Hematopoietic multipotent progenitor cell treated with erythropoietin and hydrocortisone succinate and interleukin-3 and kit ligand, for 17 days (in vitro differentiated cells): ENCODE measurements at regions not wholly inside any gene's neighbourhood (a gene's known extent, or its start where the extent isn't known, plus 50 kb on each side); places are given as distances from the start of the nearest gene placed in this dataset.
"Not testable (repeated sequence)": the region's sequence is repeated elsewhere in the genome, so short reads cannot be mapped to it uniquely, and the experiment has no call there.

Experiments used
- DNase-seq: peaks from one replicate; pipeline ENCODE4 v3.0.0-alpha.2; 2015; ENCODE audit warnings: low spot score

DNA sequence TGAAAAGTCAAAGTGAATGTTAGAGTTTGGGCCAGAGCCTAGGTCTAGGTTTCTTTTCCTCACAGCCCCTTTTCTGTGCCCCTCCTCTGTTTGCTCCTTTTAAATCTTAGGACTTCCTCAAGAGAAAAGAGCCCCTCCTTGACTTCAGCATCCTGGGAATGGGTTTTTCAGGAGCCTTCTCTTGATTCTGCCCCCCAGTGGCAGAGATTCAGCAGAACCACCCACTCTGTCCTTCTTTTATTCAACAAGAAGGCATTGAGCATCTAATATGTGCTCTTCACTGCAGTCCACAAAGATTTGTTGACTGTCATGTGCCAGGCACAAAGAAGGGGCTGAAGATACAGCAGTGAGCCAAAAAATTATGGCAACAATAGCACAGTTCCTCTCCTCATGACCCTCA, 270.8 kb upstream of the CDH5 start:
- no peak for DNase-seq

DNA sequence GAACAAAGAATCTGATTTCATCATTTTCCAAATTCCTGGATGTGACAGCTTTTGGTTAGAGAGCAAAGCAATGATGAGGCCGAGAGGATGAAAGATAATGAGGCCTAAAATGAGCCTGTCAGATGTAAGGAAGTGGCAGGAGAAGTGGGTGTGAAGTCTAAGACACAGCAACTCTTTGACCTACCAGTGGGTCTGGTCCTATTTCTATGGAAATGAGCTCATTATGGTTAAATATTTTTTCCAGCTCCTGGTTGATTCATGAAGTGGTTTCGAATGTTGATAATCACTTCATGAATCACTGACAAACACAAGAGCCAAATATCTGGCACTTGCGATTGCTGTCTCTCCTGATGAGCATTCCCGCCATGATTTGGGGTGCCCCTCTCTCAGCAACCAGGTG, 273.3 kb upstream of the CDH5 start:
- no peak for DNase-seq

DNA sequence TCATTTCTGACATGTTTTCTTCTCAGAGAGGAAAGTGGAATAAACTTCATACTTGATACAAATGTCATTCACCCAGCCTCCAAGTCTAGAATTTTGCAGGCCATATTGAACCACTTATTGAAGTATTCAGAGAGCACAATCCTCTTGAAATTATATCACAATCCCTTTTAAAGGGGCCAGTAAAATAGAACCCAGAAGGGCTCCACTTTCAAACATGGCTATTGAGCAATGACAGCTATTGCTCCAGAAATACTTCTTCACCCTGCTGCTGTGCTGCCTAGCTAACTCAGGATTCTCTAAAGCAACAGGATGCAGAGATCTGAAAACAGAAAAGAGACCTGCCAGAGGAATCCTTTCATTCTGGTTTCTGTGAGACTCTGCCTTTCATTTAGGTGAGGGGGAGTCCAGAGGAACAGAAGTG, 275.0 kb upstream of the CDH5 start:
- DNase-seq: no peak

DNA sequence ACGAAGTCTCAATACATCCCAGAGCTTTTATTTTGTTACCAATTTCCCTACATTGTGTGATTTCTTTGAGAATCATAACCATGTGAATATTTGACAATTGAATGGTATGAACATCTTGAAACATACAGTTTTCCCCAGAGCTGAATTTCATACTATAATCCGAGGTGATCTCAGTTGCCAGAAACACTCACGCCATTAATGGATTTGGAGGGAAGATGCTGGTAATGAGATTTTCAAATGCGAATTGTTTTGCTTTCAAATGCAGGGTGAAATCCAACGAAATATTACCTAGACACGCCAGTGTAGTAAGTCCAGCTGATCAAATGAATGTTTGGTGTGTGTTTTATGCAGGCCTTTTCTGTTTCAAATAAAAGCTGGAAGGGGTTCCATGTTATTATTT, 277.8 kb upstream of the CDH5 start:
- no peak for DNase-seq

DNA sequence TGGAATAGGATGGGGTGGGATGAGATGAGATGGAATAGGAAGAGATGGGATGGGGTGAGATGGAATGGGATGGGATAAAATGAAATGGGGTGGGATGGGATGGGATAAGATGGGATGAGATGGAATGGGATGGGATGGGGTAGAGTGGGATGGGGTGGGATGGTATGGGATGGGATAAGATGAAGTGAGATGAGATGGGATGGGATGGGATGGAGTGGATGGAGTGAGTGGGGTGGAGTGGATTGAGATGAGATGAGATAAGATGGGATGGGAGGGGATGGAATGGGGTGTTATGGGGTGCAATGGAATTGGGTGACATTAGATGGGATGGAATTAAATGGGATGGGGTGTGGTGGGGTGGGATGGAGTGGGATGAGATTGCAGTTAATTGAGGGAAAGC, 279.2 kb upstream of the CDH5 start:
- DNase-seq: no peak

DNA sequence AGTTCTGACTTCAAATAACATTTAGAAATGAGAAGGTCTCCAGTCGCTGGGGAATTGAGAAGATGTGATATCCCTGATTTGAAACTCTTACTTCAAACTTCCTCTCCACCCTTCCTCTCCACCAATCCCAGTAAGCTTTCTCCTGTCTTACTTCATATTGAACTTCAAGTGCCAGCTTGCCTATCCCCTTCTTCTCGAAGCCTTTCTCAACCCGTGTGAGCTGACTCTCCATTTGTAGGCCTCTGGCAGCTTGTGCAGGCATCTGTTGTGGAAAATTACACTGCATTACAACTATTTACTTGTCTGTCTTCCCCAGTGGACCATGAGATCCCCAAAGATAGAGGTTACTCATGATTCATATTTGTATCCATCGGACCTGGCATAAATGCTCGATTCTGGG, 280.8 kb upstream of the CDH5 start:
- no peak for DNase-seq

DNA sequence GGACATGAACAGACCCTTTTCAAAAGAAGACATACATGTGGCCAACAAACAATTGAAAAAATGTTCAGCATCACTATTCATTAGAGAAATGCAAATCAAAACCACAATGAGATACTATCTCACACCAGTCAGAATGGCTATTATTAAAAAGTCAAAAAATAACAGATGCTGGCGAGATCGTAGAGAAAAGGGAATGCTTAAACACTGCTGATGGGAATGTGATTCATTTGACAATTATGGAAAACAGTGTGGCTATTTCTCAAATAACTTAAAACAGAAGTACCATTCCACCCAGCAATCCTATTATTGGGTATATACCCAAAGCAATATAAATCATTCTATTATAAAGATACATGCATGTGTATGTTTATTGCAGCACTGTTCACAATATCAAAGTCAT, 281.8 kb upstream of the CDH5 start:
- DNase-seq: not testable (repeated sequence)

DNA sequence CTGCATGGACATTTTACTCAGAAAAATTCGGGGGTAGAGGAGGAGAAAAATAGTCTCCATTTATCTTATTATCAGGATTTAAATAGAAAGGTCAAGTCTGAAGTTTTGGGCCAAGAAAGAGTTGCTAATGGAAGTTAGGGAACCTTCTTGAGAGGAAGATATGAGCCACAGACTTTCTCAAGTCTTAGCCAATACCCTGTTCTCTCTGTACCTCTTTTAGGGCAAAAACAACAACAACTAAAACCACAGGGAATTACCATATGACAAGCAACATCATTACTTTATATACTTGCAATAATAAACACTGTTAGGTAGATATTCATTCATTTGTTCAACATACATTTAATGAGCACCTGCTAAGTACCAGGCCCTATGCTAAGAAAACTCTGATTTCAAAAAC, 282.2 kb upstream of the CDH5 start:
- no peak for DNase-seq

DNA sequence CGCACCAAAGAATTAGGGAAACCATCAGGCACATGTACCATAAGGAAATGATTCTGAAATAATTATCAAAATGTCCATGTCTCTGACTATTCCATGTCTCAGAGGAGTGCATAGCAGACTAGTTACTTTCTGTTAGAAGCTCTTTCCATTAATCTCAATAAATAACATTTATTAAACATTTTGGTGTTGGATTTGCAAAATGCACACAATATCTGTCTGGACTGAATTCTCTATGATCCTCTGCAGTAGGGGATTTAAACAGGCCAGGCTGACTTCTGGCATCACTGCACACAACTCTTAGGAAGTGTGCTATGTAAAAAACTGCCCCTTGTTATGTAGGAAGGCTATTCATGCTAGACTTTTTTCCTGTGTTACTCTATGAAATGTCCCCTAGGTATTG, 283.3 kb upstream of the CDH5 start:
- no peak for DNase-seq

DNA sequence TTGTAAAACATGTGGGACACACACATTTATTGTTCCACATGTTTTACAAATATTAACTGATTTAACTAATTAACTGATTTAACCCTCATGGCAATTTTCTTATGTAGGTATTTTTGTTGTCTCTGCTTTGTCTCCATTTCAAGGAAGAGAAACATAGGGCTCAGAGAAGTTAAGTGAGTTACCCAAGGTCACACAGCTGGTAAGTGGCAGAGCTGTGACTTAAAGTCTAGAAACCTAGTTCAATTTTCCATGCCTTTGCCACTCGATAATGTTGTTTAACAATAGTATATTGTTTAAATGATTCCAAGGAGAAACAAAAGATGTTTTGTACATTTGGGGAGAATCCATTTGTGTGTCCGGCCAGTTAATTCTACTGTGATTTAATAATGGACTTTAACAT, 284.1 kb upstream of the CDH5 start:
- DNase-seq: no peak

DNA sequence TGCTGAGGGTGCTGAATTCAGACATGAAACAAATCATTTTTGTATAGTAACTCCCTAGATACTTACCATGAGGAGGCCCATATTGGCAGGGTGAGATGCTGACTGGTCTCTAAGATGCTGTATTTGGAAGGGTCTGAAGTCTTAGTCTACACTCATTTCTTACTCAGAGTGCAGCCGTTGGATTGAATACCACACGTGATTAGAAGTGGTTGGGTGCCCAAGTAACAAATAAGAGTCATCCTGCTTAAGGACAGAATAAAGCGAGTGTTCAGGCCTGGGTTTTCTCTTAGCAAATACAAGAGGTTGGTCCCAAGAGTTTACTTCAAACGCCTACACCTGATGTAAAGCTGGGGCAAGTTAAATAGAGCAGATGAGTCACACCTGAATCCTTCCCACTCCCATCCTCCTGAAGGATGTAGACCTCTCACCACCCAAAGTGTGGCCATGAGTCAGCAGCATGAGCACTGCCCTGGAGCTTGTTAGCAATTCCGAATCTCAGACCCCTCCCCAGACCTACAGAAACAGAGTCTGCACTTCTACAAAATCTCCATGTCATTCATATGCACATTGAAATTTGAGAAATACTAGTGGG, 284.6 kb upstream of the CDH5 start:
- no peak for DNase-seq

DNA sequence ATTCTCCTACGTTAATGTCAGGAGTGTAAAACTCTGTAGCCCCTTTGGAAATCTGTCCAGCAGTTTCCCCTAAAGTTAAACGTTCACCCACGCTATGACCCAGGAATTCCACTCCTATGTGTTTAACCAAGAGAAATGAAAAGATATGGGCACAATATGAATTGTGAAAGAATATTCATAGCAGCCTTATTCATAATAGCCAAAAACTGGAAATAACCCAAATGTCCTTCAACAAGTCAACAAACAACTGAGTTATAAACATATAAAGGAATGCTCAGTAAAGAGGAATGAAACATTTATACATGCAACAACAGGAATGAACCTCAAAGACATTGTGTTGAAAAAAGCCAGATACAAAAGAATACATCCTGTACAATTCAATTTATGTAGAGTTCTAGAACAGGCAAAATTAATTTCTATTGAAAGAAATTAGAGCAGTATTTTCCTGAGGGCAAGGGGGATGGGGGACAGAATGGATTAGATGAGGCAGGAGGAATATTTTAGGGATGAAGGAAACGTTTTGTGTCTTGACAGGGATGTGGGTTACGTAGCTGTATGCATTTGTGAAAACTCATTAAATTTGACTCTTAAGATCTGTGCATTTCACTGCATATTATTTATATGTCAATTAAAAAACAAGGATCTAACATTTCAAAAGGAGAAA, 286.7 kb upstream of the CDH5 start:
- DNase-seq: no peak

DNA sequence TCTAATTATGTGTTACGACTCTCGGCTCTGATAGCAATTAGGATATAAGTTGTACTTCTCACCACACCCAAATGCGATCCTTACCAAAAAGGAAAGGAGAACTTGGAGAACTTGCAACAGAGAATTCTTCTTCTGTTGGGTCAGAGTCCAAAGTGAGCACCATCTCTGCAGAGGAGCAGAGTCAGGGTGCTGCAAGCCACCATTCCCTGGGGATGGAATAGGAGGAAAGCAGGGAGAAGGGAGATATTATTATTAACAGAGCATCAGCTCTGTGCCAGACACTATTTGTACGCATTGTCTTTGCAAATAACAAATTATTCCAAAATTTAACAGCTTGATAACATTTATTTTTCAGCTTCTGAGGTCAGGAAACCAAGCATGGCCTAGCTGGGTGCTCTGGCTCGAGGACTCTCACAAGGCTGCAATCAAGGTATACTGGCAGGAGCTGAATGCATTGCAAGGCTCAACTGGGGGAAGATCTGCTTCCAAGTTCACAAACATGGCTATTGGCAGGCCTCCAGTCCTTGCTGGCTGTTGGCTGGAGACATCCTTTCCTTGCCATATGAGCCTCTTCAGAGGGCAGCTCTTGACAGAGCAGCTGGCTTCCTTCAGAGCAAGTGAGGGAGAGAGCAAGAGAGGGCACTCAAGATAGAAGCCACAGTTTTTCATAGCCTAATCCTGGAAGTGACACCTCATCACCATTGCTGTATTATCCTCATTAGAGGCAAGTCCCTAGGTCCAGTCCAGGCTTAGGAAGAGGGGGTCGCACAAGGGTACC, 296.2 kb upstream of the CDH5 start:
- no peak for DNase-seq

DNA sequence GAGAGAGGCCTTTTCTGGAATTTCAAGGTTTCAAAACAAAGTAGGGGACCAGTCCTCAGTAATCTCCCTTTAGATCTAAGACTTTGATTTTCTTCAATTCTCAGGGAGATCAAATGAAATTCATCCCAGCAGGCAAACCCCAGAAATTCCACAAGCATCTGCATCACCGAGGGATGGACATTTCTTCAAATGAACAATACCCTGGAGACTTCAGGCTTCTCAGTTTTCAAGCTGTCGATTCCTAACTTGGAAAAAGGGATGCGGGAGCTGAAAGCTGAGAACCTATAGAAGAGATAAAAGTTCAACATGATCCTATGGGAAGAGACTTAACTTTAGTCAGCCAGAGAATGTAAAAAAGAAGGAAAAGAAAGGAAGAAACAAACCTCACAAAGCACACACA, 296.9 kb upstream of the CDH5 start:
- no peak for DNase-seq

DNA sequence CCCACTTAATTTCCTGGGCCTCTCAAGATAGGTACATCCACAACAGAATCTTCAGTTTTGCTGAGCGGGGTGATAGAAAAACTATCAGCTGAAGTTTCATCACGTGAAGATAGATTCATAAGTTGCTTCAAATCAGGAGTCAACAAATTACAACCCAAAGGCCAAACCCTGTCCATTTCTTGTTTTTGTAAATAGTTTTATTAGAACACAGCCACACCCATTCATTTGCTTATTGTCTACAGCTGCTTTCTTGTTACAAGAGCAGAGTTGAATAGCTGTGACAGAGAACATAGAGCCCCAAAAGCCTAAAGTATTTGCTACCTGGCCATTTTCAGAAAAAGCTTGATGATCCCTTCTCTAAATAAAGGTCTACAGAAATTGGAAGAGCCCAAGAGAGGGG, 300.1 kb upstream of the CDH5 start:
- no peak for DNase-seq

DNA sequence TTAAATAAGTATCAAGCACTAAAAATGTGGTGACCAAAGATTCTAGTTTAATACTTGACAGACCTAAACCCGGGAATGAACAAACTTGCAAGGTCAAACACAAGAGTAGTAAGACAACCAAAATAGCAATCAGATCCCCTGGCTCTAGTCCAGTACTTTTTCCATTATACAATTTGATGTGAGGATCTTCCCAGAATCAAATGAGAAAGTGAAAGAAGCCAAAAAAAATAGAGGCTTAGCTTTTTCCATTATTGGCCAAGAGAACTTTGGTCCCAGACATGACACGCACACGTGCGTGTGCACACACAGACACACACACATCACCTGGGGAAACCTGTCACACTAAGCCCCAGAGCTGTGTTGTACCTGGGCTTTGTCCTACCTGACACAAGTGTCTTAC, 300.6 kb upstream of the CDH5 start:
- DNase-seq: no peak

DNA sequence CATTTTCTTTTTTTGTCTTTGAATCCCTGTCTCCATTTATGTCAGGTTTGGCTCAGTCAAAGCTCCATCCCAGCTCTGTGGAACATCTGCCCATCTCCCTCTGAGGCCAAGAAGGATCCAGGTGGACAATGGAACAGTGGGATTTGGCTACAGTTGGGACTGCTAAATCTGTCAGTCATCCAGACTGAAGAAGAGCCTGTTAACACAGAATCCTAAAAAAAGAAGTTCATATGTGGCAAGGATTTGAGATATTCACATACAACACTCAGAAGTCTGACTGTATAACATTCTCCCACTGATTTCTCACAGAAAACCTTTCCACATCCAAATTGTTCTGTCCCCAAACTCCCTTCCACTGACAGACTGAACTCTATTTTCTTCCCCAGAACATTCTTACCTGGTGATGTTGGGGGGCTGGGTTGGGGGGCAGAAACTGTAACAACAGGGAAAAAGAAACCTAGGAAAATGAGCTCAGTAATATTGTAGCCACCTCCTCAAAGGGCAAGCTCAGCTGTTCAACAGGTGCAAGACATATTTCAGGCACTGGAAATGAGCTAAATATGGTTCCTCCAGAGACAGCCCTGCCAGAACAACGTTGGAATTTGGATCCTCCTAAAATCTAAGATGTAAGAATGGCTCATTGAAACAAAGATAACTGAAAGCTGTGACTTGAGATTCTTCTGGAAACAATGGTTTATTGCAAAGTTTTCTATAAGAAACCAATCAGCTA, 301.5 kb upstream of the CDH5 start:
- no peak for DNase-seq

DNA sequence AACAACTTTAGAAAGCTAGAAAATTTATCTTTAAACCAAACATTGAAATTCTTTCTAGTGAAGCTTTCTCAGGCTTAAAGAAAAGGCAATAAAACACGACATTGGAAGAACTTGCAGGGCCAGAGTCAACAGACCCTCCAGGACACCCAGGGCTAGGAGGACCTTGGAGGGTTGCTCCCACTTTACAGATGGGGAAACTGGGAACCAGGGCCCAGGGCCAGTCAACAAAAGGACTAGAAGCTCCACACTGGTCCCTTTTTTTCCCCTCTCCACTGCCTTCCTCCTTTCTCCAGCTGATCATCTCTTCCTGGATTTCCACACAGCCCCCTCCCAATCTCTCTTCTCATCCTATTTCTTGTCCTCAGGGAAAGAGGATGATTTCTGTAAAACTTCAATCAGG, 307.7 kb upstream of the CDH5 start:
- DNase-seq: no peak

DNA sequence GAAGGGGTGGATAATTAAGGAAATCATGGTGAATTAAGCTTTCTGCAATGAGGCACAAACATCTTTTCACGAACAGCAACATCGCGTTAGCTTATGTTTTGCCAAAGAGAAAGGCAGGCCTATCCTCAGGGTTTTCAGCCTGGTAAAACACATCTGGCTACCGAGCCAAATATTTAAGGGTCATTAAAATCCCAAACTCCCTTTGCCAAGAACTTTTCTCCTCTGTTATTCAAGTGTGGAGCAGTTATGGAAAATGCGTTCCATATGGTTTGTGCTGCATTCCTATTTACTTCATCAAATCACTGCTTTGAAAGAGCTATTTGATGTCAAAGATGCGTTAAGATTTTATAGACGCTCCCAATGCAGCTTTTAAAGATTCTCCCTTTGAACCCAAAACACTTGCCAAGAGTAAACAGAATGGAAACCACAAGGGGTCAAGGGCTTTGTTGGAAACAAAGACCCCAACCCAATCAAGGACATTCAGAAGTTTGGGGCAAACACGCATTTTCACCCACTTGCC, 308.3 kb upstream of the CDH5 start:
- DNase-seq: no peak

DNA sequence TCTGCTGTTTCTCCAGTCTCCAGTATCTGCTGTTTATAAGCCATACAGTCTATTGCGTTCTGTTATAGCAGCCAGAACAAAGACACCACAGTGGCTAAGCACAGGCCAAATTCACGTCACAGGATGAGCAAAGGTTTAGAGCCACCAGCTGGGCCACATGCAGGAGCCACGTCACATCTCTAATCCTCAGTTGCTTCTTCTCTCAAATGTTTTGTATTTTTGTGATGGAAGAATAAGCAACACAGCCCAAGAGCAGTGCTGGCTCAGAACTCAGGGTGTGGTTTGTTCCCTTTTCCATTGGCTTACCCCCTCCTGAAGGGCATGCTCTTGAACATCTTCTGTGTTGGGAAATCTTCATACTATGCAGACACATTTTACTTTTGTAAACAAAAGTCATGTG, 309.4 kb upstream of the CDH5 start:
- no peak for DNase-seq

DNA sequence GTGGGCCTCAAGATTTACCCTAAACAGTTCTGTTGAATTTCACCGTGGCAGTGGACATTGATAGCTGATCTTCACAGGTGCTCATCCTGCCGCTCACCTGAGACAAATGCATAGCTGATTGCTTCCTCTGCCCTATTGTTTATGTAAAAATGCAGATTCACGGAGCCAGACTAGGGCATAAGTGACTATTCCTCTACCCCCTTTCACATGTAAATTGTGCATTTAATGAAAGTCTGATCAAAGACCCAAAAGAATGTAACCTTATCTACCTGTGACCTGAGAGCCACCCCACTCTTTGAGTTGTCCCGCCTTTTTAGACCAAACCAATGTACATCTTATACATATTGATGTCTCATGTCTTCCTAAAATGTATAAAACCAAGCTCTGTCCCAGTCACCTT, 312.4 kb upstream of the CDH5 start:
- no peak for DNase-seq

DNA sequence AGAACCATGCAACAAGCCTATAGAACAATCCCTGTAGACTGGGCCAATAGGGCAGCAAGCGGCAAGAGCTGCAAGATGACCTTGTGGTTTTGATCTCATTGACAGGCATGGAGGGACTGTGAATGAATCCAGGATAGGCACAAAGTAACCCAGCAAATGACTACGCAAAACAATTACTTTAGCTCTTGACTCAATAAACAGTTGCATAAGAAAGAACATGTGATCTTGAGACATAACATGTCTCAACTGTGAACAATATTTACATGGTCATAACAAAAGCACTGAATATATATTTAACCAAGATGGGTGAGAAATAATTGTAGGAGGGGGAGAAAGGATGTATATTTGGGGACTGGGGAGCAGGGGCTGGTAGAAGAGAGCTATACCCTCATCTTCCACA, 313.7 kb upstream of the CDH5 start:
- no peak for DNase-seq

DNA sequence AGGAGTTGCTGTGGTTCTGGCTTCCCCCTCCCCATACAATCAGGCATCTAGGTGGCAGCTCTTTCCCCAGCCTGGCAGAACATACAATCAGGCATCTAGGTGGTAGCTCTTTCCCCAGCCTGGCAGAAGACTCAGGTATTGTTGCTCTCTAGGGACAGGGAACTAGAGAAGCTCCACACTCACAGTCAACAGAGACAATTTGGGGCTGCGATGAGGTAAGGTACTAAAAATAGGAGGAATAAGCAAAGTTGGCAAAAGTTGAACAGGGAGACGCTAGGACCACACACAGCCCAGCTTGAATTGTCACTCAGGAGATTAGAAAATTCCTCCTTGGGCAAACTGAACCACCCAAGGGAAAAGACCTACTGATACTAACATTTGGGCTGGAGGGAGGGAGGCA, 315.5 kb upstream of the CDH5 start:
- DNase-seq: no peak
